DMS153 (cell line): ENCODE measurements at regions not wholly inside any gene's neighbourhood (a gene's known extent, or its start where the extent isn't known, plus 50 kb on each side); places are given as distances from the start of the nearest gene placed in this dataset.

ENCODE experiments used
- DNase-seq: peaks from one replicate; lab custom pipeline; 2025; lab: John Stamatoyannopoulos, UW

GRCh38 chr7:46879783-46880182 is 702.1 kb downstream of the TNS3 start:
- DNase-seq: no peak

GRCh38 chr7:46871516-46871915 is 710.4 kb downstream of the TNS3 start:
- DNase-seq: no peak

GRCh38 chr7:46864716-46865115 is 717.2 kb downstream of the TNS3 start:
- DNase-seq: no peak

- no peak for DNase-seq
Measured at GRCh38 chr7:46859963-46860475, 721.9 kb downstream of the TNS3 start.

GRCh38 chr7:46855851-46856250 is 726.1 kb downstream of the TNS3 start:
- no peak for DNase-seq

- no peak for DNase-seq
Measured at GRCh38 chr7:46854958-46855473, 726.9 kb downstream of the TNS3 start.

GRCh38 chr7:46853451-46853850 is 728.5 kb downstream of the TNS3 start:
- DNase-seq: no peak

GRCh38 chr7:46852795-46853194 is 729.1 kb downstream of the TNS3 start:
- no peak for DNase-seq

GRCh38 chr7:46850563-46851330 is 731.2 kb downstream of the TNS3 start:
- DNase-seq: no peak

GRCh38 chr7:46848944-46849343 is 733.0 kb downstream of the TNS3 start:
- no peak for DNase-seq

- no peak for DNase-seq
Measured at GRCh38 chr7:46848311-46848710, 733.6 kb downstream of the TNS3 start.

GRCh38 chr7:46847126-46847525 is 734.8 kb downstream of the TNS3 start:
- DNase-seq: no peak

GRCh38 chr7:46844486-46844885 is 737.4 kb downstream of the TNS3 start:
- no peak for DNase-seq

- no peak for DNase-seq
Measured at GRCh38 chr7:46841248-46841647, 740.7 kb downstream of the TNS3 start.

GRCh38 chr7:46839651-46840050 is 742.3 kb downstream of the TNS3 start:
- DNase-seq: no peak

GRCh38 chr7:46838463-46838862 is 743.4 kb downstream of the TNS3 start:
- no peak for DNase-seq

GRCh38 chr7:46835556-46835955 is 746.4 kb downstream of the TNS3 start:
- DNase-seq: no peak

GRCh38 chr7:46834921-46835320 is 747.0 kb downstream of the TNS3 start:
- no peak for DNase-seq

GRCh38 chr7:46833197-46833596 is 748.7 kb downstream of the TNS3 start:
- no peak for DNase-seq

GRCh38 chr7:46832136-46832535 is 749.8 kb downstream of the TNS3 start:
- DNase-seq: no peak

GRCh38 chr7:46819819-46820218 is 762.1 kb downstream of the TNS3 start:
- DNase-seq: no peak

- no peak for DNase-seq
Measured at GRCh38 chr7:46814516-46815250, 767.2 kb downstream of the TNS3 start.

- DNase-seq: no peak
Measured at GRCh38 chr7:46812101-46812675, 769.7 kb downstream of the TNS3 start.
